ENCODE measurements at regions not wholly inside any gene's neighbourhood (a gene's known extent, or its start where the extent isn't known, plus 50 kb on each side); places are given as distances from the start of the nearest gene placed in this dataset.

DNA sequence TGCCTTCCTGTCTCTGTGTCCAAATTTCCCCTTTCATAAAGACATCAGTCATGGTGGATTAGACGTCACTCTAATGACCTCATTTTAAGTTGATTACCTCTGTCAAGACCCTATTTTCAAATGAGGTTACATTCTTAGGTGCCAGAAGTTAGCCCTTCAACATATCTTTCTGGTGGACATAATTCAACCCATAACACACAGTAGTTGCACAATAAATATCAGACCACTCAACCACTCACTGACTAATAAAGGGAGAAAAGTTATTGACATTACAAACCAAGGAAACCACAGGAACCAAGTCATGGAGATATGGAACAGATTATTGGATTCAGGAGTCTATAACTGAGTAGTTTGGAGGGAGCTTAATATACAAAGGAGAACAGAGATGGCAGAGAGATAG lies 377.4 kb upstream of the ACVR2A start:
- H3K4me3 ChIP-seq (ENCODE audit: insufficient read depth in 1 of 2, low read depth in 1 of 2, low read length in 2 of 2) = no peak overlapping the region
- no peak for DNase-seq
- no peak overlapping the region for H2AK5ac ChIP-seq (ENCODE audit: low read length, severe bottlenecking)
- H3K79me1 ChIP-seq (replicated peaks; ENCODE audit: low read length, poor library complexity, severe bottlenecking) = no peaks in the 10 kb centered on the region
- H3K36me3 ChIP-seq (ENCODE audit: control insufficient read depth in 1 of 2, insufficient read depth in 2 of 2, low read depth in 1 of 2, low read length in 2 of 2) = no peaks in the 10 kb centered on the region
- no peak overlapping the region for H3K23ac ChIP-seq (ENCODE audit: low read length in 2 of 2)
- no peaks in the 10 kb centered on the region for H3K9me3 ChIP-seq (ENCODE audit: control insufficient read depth, low read length)
- H2AFZ ChIP-seq (ENCODE audit: low read depth, low read length) = no peak overlapping the region
- no peaks in the 10 kb centered on the region for H3K27me3 ChIP-seq (ENCODE audit: control insufficient read depth in 1 of 2, insufficient read depth in 1 of 2, low read length in 2 of 2)
- H3K4me1 ChIP-seq (ENCODE audit: control insufficient read depth, insufficient read depth, low read depth, low read length) = peaks cover 1% of the 10 kb centered on the region
- no peak overlapping the region for H4K91ac ChIP-seq (ENCODE audit: low read length)
- H3K4me2 ChIP-seq (ENCODE audit: low read length, poor library complexity, severe bottlenecking) = no peak overlapping the region
- no peak overlapping the region for H3K14ac ChIP-seq (ENCODE audit: low read length in 2 of 2)
- H2BK15ac ChIP-seq (ENCODE audit: low read depth, poor library complexity, severe bottlenecking) = no peak overlapping the region
- H2BK120ac ChIP-seq (ENCODE audit: low read depth, low read length) = no peak overlapping the region
- no peak overlapping the region for H3K18ac ChIP-seq (ENCODE audit: low read depth in 1 of 2, low read length in 2 of 2)
- no peak overlapping the region for H4K8ac ChIP-seq (ENCODE audit: low read length)
- 82% methylated on average over 1 of the region's 1 CpG for WGBS
- H3K4ac ChIP-seq (ENCODE audit: low read depth in 1 of 2, low read length in 2 of 2) = no peak overlapping the region
- H3K9ac ChIP-seq (ENCODE audit: low read length) = no peak overlapping the region
- H2BK12ac ChIP-seq (ENCODE audit: low read length in 2 of 2) = no peak overlapping the region
- H3K27ac ChIP-seq (ENCODE audit: low read length, poor library complexity, severe bottlenecking) = no peak overlapping the region
- H2BK5ac ChIP-seq (ENCODE audit: low read depth, low read length, poor library complexity, severe bottlenecking) = no peak overlapping the region

DNA sequence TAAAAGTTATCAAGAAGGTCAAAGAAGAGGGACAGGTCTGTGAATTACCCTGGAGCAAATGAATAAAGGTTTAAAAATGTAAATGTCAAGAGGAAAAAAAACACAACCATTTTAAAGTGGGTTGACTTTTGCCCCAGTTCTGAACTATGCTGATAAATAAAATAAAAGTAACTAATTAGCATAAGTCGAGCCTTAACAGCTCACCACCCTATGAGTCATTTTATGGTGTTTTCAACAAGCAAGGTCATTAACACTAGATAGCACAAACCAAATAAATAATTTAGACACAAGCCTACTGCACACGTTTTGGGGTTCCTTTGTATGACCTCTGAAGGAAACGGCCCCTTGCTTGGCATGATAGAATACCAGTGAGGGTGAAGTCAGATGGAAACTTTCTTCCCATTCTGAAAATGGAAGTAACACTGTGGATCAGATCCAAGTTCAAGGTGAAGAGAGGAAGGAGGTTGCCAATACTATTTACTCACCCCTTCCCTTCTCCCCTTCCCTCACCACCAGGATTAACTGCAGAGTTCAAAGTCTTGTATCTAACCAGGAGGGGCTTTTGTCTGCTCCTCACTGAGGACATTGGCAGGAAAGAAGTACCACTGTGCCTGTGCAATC lies 380.0 kb upstream of the ACVR2A start:
- Histone ChIP-seq H3K4me3 (ENCODE audit: insufficient read depth in 1 of 2, low read depth in 1 of 2, low read length in 2 of 2) (no peak overlapping the region), H3K36me3 (ENCODE audit: control insufficient read depth in 1 of 2, insufficient read depth in 2 of 2, low read depth in 1 of 2, low read length in 2 of 2) (no peaks in the 10 kb centered on the region), H4K8ac (ENCODE audit: low read length) (no peak overlapping the region), H3K27ac (ENCODE audit: low read length, poor library complexity, severe bottlenecking) (no peak overlapping the region), H3K4ac (ENCODE audit: low read depth in 1 of 2, low read length in 2 of 2) (no peak overlapping the region), H2BK5ac (ENCODE audit: low read depth, low read length, poor library complexity, severe bottlenecking) (no peak overlapping the region), H4K91ac (ENCODE audit: low read length) (no peak overlapping the region), H3K9ac (ENCODE audit: low read length) (no peak overlapping the region), H2AK5ac (ENCODE audit: low read length, severe bottlenecking) (no peak overlapping the region), H2BK15ac (ENCODE audit: low read depth, poor library complexity, severe bottlenecking) (no peak overlapping the region), H2BK12ac (ENCODE audit: low read length in 2 of 2) (no peak overlapping the region), H3K23ac (ENCODE audit: low read length in 2 of 2) (no peak overlapping the region), H2AFZ (ENCODE audit: low read depth, low read length) (no peak overlapping the region), H3K14ac (ENCODE audit: low read length in 2 of 2) (no peak overlapping the region), H3K79me1 (replicated peaks; ENCODE audit: low read length, poor library complexity, severe bottlenecking) (no peaks in the 10 kb centered on the region), H3K27me3 (ENCODE audit: control insufficient read depth in 1 of 2, insufficient read depth in 1 of 2, low read length in 2 of 2) (peaks cover 0 to 9% of the 10 kb centered on the region in 2 experiments), H3K4me1 (ENCODE audit: control insufficient read depth, insufficient read depth, low read depth, low read length) (peaks cover 1% of the 10 kb centered on the region), H3K9me3 (ENCODE audit: control insufficient read depth, low read length) (no peaks in the 10 kb centered on the region), H3K4me2 (ENCODE audit: low read length, poor library complexity, severe bottlenecking) (no peak overlapping the region), H3K18ac (ENCODE audit: low read depth in 1 of 2, low read length in 2 of 2) (no peak overlapping the region), H2BK120ac (ENCODE audit: low read depth, low read length) (no peak overlapping the region)
- 33% methylated on average over 3 of the region's 3 CpGs for WGBS
- DNase-seq = peak; percentile 7

DNA sequence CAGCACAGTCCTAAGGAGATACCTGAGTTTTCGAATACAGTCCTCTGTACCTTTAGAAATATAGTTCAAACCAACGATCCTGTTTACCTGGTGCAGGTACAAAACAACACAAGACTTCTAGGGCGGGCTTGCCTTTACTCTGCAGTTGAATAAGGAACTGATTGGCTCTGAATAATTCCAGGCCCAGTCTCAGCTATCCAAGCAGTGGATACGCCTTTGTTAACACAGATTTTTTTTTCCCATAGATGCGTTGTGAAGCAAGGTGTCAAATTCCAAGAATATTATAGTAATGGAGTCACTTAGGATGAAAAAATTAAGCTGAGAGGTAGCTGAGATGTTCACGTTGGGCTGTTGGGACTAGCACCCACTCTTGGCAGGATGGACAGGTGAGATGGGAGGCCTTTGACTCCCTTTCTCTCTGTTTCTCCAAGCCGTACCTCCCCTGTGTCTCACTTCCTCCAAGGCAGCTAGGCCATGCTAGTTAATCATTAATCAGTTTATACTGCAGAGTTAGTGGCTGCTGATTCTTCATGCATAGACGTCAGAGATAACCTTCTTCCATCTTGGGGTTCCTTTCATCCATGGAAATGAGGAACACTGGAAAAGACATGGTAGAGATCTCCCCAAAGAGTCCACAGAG lies 380.8 kb upstream of the ACVR2A start:
- WGBS = 84% methylated on average over 7 of the region's 8 CpGs
- H3K18ac ChIP-seq (ENCODE audit: low read depth in 1 of 2, low read length in 2 of 2) = no peak overlapping the region
- no peak overlapping the region for H4K91ac ChIP-seq (ENCODE audit: low read length)

DNA sequence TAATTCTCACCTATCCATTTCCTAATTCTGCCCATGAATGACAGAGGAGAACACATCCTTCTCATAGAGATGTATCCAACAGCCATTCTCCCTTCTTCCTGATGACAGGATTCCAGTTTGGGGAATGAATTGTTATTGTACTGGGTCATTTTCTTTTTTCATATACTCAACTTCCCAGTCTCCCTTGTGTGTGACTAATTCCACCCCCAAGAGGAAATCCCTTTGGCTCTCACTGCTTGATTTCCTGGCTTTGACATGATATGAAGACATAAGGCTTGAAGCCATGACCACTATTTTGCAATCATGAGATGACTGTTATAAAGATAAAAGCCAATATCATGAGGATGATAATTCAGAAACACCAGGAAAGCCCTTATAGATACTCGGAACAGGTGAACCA lies 384.7 kb upstream of the ACVR2A start:
- H2AFZ ChIP-seq (ENCODE audit: low read depth, low read length) = no peak overlapping the region
- H3K9ac ChIP-seq (ENCODE audit: low read length) = no peak overlapping the region
- peaks cover 1% of the 10 kb centered on the region for H3K4me1 ChIP-seq (ENCODE audit: control insufficient read depth, insufficient read depth, low read depth, low read length)
- no peak for DNase-seq
- no peak overlapping the region for H2BK15ac ChIP-seq (ENCODE audit: low read depth, poor library complexity, severe bottlenecking)
- no peak overlapping the region for H3K23ac ChIP-seq (ENCODE audit: low read length in 2 of 2)
- no peak overlapping the region for H2BK12ac ChIP-seq (ENCODE audit: low read length in 2 of 2)
- H3K27ac ChIP-seq (ENCODE audit: low read length, poor library complexity, severe bottlenecking) = no peak overlapping the region
- no peaks in the 10 kb centered on the region for H3K79me1 ChIP-seq (replicated peaks; ENCODE audit: low read length, poor library complexity, severe bottlenecking)
- no peak overlapping the region for H3K4me2 ChIP-seq (ENCODE audit: low read length, poor library complexity, severe bottlenecking)
- no peak overlapping the region for H2BK120ac ChIP-seq (ENCODE audit: low read depth, low read length)
- no peak overlapping the region for H2BK5ac ChIP-seq (ENCODE audit: low read depth, low read length, poor library complexity, severe bottlenecking)
- H3K9me3 ChIP-seq (ENCODE audit: control insufficient read depth, low read length) = peaks cover 13% of the 10 kb centered on the region
- H3K4ac ChIP-seq (ENCODE audit: low read depth in 1 of 2, low read length in 2 of 2) = no peak overlapping the region
- no peak overlapping the region for H2AK5ac ChIP-seq (ENCODE audit: low read length, severe bottlenecking)
- no peaks in the 10 kb centered on the region for H3K36me3 ChIP-seq (ENCODE audit: control insufficient read depth in 1 of 2, insufficient read depth in 2 of 2, low read depth in 1 of 2, low read length in 2 of 2)
- H3K18ac ChIP-seq (ENCODE audit: low read depth in 1 of 2, low read length in 2 of 2) = no peak overlapping the region
- no peak overlapping the region for H4K8ac ChIP-seq (ENCODE audit: low read length)
- peak overlapping the region in 1 of 2 experiments; percentile 21 for H3K4me3 ChIP-seq (ENCODE audit: insufficient read depth in 1 of 2, low read depth in 1 of 2, low read length in 2 of 2)
- no peak overlapping the region for H3K14ac ChIP-seq (ENCODE audit: low read length in 2 of 2)
- H3K27me3 ChIP-seq (ENCODE audit: control insufficient read depth in 1 of 2, insufficient read depth in 1 of 2, low read length in 2 of 2) = peaks cover 0 to 13% of the 10 kb centered on the region in 2 experiments
- no peak overlapping the region for H4K91ac ChIP-seq (ENCODE audit: low read length)
- no CpG with 5 or more reads among the region's 1 CpG for WGBS

More for the DNA sequence above, 380.8 kb upstream of the ACVR2A start:
- H2BK15ac ChIP-seq (ENCODE audit: low read depth, poor library complexity, severe bottlenecking) = no peak overlapping the region
- H3K79me1 ChIP-seq (replicated peaks; ENCODE audit: low read length, poor library complexity, severe bottlenecking) = no peaks in the 10 kb centered on the region
- no peak overlapping the region for H3K4ac ChIP-seq (ENCODE audit: low read depth in 1 of 2, low read length in 2 of 2)
- H3K36me3 ChIP-seq (ENCODE audit: control insufficient read depth in 1 of 2, insufficient read depth in 2 of 2, low read depth in 1 of 2, low read length in 2 of 2) = no peaks in the 10 kb centered on the region
- H2BK120ac ChIP-seq (ENCODE audit: low read depth, low read length) = no peak overlapping the region
- no peak overlapping the region for H3K14ac ChIP-seq (ENCODE audit: low read length in 2 of 2)
- no peak overlapping the region for H2AFZ ChIP-seq (ENCODE audit: low read depth, low read length)
- H2BK5ac ChIP-seq (ENCODE audit: low read depth, low read length, poor library complexity, severe bottlenecking) = no peak overlapping the region
- H3K23ac ChIP-seq (ENCODE audit: low read length in 2 of 2) = no peak overlapping the region
- H3K9ac ChIP-seq (ENCODE audit: low read length) = no peak overlapping the region
- no peak overlapping the region for H2BK12ac ChIP-seq (ENCODE audit: low read length in 2 of 2)
- no peak overlapping the region for H4K8ac ChIP-seq (ENCODE audit: low read length)
- H3K27ac ChIP-seq (ENCODE audit: low read length, poor library complexity, severe bottlenecking) = no peak overlapping the region
- H3K4me1 ChIP-seq (ENCODE audit: control insufficient read depth, insufficient read depth, low read depth, low read length) = peaks cover 1% of the 10 kb centered on the region
- H3K9me3 ChIP-seq (ENCODE audit: control insufficient read depth, low read length) = no peaks in the 10 kb centered on the region
- H3K4me3 ChIP-seq (ENCODE audit: insufficient read depth in 1 of 2, low read depth in 1 of 2, low read length in 2 of 2) = no peak overlapping the region
- H3K27me3 ChIP-seq (ENCODE audit: control insufficient read depth in 1 of 2, insufficient read depth in 1 of 2, low read length in 2 of 2) = peaks cover 0 to 9% of the 10 kb centered on the region in 2 experiments
- no peak for DNase-seq
- no peak overlapping the region for H2AK5ac ChIP-seq (ENCODE audit: low read length, severe bottlenecking)
- no peak overlapping the region for H3K4me2 ChIP-seq (ENCODE audit: low read length, poor library complexity, severe bottlenecking)
